SK-N-SH (cell line): ENCODE measurements at regions not wholly inside any gene's neighbourhood (a gene's known extent, or its start where the extent isn't known, plus 50 kb on each side); places are given as distances from the start of the nearest gene placed in this dataset.
"Not testable (repeated sequence)": the region's sequence is repeated elsewhere in the genome, so short reads cannot be mapped to it uniquely, and the experiment has no call there.

Source experiments
- ELF1 ChIP-seq: IDR thresholded peaks from 2 replicates; pipeline ENCODE4 v1.4.0; 2012
- EP300 ChIP-seq, 2 experiments: IDR thresholded peaks; 2 replicates each; pipeline versions ENCODE4 v1.4.0 to v1.6.1; 2012; ENCODE audit warnings: borderline replicate concordance in 1 of 2, low read depth in 1 of 2, low read length in 1 of 2
- EZH2phosphoT487 ChIP-seq: fragments of 200-600 bp; sonication (generic); IDR thresholded peaks from 2 replicates; pipeline ENCODE4 v1.6.1; 2017; ENCODE audit warnings: low read depth, mixed run types, mild to moderate bottlenecking, antibody characterized with exemption, moderate library complexity, borderline replicate concordance
- MEF2A ChIP-seq: IDR thresholded peaks from 2 replicates; pipeline ENCODE4 v1.4.0; 2012; ENCODE audit warnings: low read depth, borderline replicate concordance
- MXI1 ChIP-seq: IDR thresholded peaks from 2 replicates; pipeline ENCODE4 v1.6.1; 2012; ENCODE audit warnings: mild to moderate bottlenecking, low read depth, low read length, improper control_type of control experiment
- NFIC ChIP-seq: IDR thresholded peaks from 2 replicates; pipeline ENCODE4 v1.4.0; 2012; ENCODE audit warnings: borderline replicate concordance
- NRF1 ChIP-seq: IDR thresholded peaks from 2 replicates; pipeline ENCODE4 v1.6.1; 2012; ENCODE audit warnings: low read depth, mild to moderate bottlenecking, low read length
- TF ChIP-seq, protein P1 (sequence below): fragments of 200-600 bp; sonication (generic); IDR thresholded peaks from 2 replicates; pipeline ENCODE4 v1.6.1; 2017; ENCODE audit warnings: antibody characterized with exemption, mild to moderate bottlenecking, moderate library complexity
- TF ChIP-seq, protein P2 (sequence below): IDR thresholded peaks from 2 replicates; pipeline ENCODE4 v1.4.0; 2012; ENCODE audit warnings: low read depth, borderline replicate concordance

DNA sequence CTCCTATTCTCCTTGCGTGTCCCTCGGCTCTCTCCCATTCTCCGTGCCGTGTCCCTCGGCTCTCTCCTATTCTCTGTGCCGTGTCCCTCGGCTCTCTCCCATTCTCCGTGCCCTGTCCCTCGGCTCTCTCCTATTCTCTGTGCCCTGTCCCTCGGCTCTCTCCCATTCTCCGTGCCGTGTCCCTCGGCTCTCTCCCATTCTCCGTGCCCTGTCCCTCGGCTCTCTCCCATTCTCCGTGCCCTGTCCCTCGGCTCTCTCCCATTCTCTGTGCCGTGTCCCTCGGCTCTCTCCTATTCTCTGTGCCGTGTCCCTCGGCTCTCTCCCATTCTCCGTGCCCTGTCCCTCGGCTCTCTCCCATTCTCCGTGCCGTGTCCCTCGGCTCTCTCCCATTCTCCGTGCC is 94.1 kb upstream of the FRG1 start:
- TF ChIP-seq MXI1; EP300 (IDR thresholded peaks at IDR 0.05; ENCODE audit: borderline replicate concordance in 1 of 2, low read depth in 1 of 2, low read length in 1 of 2); ELF1; NRF1; NFIC; EZH2phosphoT487; MEF2A: not testable (repeated sequence)
- TF ChIP-seq, protein P1, sequence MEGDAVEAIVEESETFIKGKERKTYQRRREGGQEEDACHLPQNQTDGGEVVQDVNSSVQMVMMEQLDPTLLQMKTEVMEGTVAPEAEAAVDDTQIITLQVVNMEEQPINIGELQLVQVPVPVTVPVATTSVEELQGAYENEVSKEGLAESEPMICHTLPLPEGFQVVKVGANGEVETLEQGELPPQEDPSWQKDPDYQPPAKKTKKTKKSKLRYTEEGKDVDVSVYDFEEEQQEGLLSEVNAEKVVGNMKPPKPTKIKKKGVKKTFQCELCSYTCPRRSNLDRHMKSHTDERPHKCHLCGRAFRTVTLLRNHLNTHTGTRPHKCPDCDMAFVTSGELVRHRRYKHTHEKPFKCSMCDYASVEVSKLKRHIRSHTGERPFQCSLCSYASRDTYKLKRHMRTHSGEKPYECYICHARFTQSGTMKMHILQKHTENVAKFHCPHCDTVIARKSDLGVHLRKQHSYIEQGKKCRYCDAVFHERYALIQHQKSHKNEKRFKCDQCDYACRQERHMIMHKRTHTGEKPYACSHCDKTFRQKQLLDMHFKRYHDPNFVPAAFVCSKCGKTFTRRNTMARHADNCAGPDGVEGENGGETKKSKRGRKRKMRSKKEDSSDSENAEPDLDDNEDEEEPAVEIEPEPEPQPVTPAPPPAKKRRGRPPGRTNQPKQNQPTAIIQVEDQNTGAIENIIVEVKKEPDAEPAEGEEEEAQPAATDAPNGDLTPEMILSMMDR = not testable (repeated sequence)
- TF ChIP-seq, protein P2, sequence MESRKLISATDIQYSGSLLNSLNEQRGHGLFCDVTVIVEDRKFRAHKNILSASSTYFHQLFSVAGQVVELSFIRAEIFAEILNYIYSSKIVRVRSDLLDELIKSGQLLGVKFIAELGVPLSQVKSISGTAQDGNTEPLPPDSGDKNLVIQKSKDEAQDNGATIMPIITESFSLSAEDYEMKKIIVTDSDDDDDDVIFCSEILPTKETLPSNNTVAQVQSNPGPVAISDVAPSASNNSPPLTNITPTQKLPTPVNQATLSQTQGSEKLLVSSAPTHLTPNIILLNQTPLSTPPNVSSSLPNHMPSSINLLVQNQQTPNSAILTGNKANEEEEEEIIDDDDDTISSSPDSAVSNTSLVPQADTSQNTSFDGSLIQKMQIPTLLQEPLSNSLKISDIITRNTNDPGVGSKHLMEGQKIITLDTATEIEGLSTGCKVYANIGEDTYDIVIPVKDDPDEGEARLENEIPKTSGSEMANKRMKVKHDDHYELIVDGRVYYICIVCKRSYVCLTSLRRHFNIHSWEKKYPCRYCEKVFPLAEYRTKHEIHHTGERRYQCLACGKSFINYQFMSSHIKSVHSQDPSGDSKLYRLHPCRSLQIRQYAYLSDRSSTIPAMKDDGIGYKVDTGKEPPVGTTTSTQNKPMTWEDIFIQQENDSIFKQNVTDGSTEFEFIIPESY = not testable (repeated sequence)
